GM21423 (cell line): ENCODE measurements at regions not wholly inside any gene's neighbourhood (a gene's known extent, or its start where the extent isn't known, plus 50 kb on each side); places are given as distances from the start of the nearest gene placed in this dataset.
A peak's percentile ranks its signal among the peaks of the same experiment; 100 is the strongest.
"Not testable (repeated sequence)": the region's sequence is repeated elsewhere in the genome, so short reads cannot be mapped to it uniquely, and the experiment has no call there.

ENCODE experiments used
- ATAC-seq: cut with Tn5 transposase; IDR thresholded peaks from one replicate; pipeline ENCODE4 v1.9.1; 2021; ENCODE audit warnings: mild to moderate bottlenecking, moderate library complexity; ENCODE audit not compliant: unreplicated experiment

GRCh38 chr6:50959081-50959641 lies 140.5 kb downstream of the TFAP2B start:
- no peak for ATAC-seq

- no peak for ATAC-seq
These were observed 142.9 kb downstream of the TFAP2B start for GRCh38 chr6:50961611-50962010.

GRCh38 chr6:50962213-50962759 lies 143.6 kb downstream of the TFAP2B start:
- no peak for ATAC-seq

GRCh38 chr6:50963952-50964351 lies 145.3 kb downstream of the TFAP2B start:
- ATAC-seq = no peak

GRCh38 chr6:50965495-50965894 lies 146.8 kb downstream of the TFAP2B start:
- ATAC-seq = no peak

GRCh38 chr6:50966532-50966931 lies 147.9 kb downstream of the TFAP2B start:
- peak; percentile 97 for ATAC-seq

GRCh38 chr6:50966986-50967385 lies 148.3 kb downstream of the TFAP2B start:
- no peak for ATAC-seq

- ATAC-seq = not testable (repeated sequence)
These were observed 149.6 kb downstream of the TFAP2B start for GRCh38 chr6:50968246-50968645.

GRCh38 chr6:50970908-50971307 lies 152.2 kb downstream of the TFAP2B start:
- ATAC-seq = no peak

- ATAC-seq = no peak
These were observed 154.8 kb downstream of the TFAP2B start for GRCh38 chr6:50973464-50973863.

GRCh38 chr6:50974319-50974718 lies 155.6 kb downstream of the TFAP2B start:
- ATAC-seq = no peak

GRCh38 chr6:50975216-50975615 lies 156.5 kb downstream of the TFAP2B start:
- ATAC-seq = no peak

GRCh38 chr6:50976907-50977306 lies 158.2 kb downstream of the TFAP2B start:
- ATAC-seq = no peak

GRCh38 chr6:50977796-50978195 lies 159.1 kb downstream of the TFAP2B start:
- ATAC-seq = no peak

- ATAC-seq = no peak
These were observed 159.9 kb downstream of the TFAP2B start for GRCh38 chr6:50978380-50979170.

GRCh38 chr6:50979171-50979525 lies 160.5 kb downstream of the TFAP2B start:
- ATAC-seq = no peak

- ATAC-seq = no peak
These were observed 165.5 kb downstream of the TFAP2B start for GRCh38 chr6:50984135-50984534.

- no peak for ATAC-seq
These were observed 167.6 kb downstream of the TFAP2B start for GRCh38 chr6:50986319-50986718.

- ATAC-seq = no peak
These were observed 170.5 kb downstream of the TFAP2B start for GRCh38 chr6:50989123-50989522.

- no peak for ATAC-seq
These were observed 172.2 kb downstream of the TFAP2B start for GRCh38 chr6:50990750-50991446.

- ATAC-seq = no peak
These were observed 173.6 kb downstream of the TFAP2B start for GRCh38 chr6:50992232-50992631.
